Calu3 (cell line): ENCODE measurements at regions not wholly inside any gene's neighbourhood (a gene's known extent, or its start where the extent isn't known, plus 50 kb on each side); places are given as distances from the start of the nearest gene placed in this dataset.

Experiments
- BruUV-seq: library from RNA; stranded (reverse); fragments of 400-500 nt; replicated peaks from 2 replicates; lab custom pipeline; 2021; lab: Mats Ljungman, UMichigan
- CTCF ChIA-PET: fragments of 300-600 bp; sonication (Branson Sonifier 250); formaldehyde crosslinking; loops from one replicate; lab custom pipeline; 2022; ENCODE audit warnings: antibody characterized with exemption; lab: Charles Lee
- DNase-seq: peaks from one replicate; pipeline ENCODE4 v3.0.0; 2022
- H3K27ac Mint-ChIP-seq: one replicate; pipeline ENCODE4 v1.8.0; 2022; ENCODE audit warnings: mixed read lengths; ENCODE audit not compliant: unreplicated experiment
- H3K27me3 Mint-ChIP-seq: one replicate; pipeline ENCODE4 v1.8.0; 2022; ENCODE audit warnings: mixed read lengths; ENCODE audit not compliant: unreplicated experiment
- H3K36me3 Mint-ChIP-seq: one replicate; pipeline ENCODE4 v1.8.0; 2022; ENCODE audit warnings: mild to moderate bottlenecking, moderate library complexity, mixed read lengths; ENCODE audit not compliant: insufficient read depth, unreplicated experiment
- H3K4me1 Mint-ChIP-seq: one replicate; pipeline ENCODE4 v1.8.0; 2022; ENCODE audit warnings: mild to moderate bottlenecking, low read depth, mixed read lengths; ENCODE audit not compliant: unreplicated experiment
- H3K4me3 Mint-ChIP-seq: one replicate; pipeline ENCODE4 v1.8.0; 2022; ENCODE audit warnings: mild to moderate bottlenecking, low read depth, moderate library complexity, mixed read lengths; ENCODE audit not compliant: unreplicated experiment
- H3K9me3 Mint-ChIP-seq: one replicate; pipeline ENCODE4 v1.8.0; 2022; ENCODE audit warnings: low read depth, mixed read lengths; ENCODE audit not compliant: unreplicated experiment
- CTCF ChIP-seq: fragments of 200-600 bp; IDR thresholded peaks from one replicate; pipeline ENCODE4 v1.8.0; 2022; ENCODE audit warnings: antibody characterized with exemption; ENCODE audit not compliant: unreplicated experiment
- intact Hi-C: fragments of 100-400 bp; cut with micrococcal nuclease; formaldehyde crosslinking; loops from one replicate; pipeline ENCODE4 v1.10.0; 2022; ENCODE audit not compliant: unreplicated experiment

GRCh38 chr16:86431540-86431939 lies 78.8 kb upstream of the FOXF1 start:
- CTCF ChIA-PET = no interaction called here
- no peak for TF ChIP-seq CTCF
- H3K27me3 Mint-ChIP-seq = peaks cover 90% of the 10 kb centered on the region
- no peak for DNase-seq
- H3K27ac Mint-ChIP-seq = no peak overlapping the region
- H3K4me3 Mint-ChIP-seq = no peak overlapping the region
- H3K36me3 Mint-ChIP-seq = no peaks in the 10 kb centered on the region
- no peaks in the 10 kb centered on the region for H3K4me1 Mint-ChIP-seq
- no peaks in the 10 kb centered on the region for H3K9me3 Mint-ChIP-seq
- no TSS peak for BruUV-seq
- intact Hi-C loops = no loop called here

GRCh38 chr16:86432048-86432447 lies 78.3 kb upstream of the FOXF1 start:
- no peak for TF ChIP-seq CTCF
- Mint-ChIP-seq H3K4me3 (no peak overlapping the region), H3K4me1 (no peaks in the 10 kb centered on the region), H3K27ac (no peak overlapping the region), H3K27me3 (peaks cover 90% of the 10 kb centered on the region), H3K9me3 (no peaks in the 10 kb centered on the region), H3K36me3 (no peaks in the 10 kb centered on the region)
- no peak for DNase-seq
- intact Hi-C loops = no loop called here
- CTCF ChIA-PET = interaction anchor here (0.5 kb wide), 1 partner anchor 522 kb away, joined by 3 read pairs; no protein-coding TSS in a partner anchor
- BruUV-seq = no TSS peak

GRCh38 chr16:86432691-86433090 lies 77.6 kb upstream of the FOXF1 start:
- TF ChIP-seq CTCF = no peak
- no peak for DNase-seq
- Mint-ChIP-seq H3K27me3 (peaks cover 90% of the 10 kb centered on the region), H3K4me1 (no peaks in the 10 kb centered on the region), H3K27ac (no peak overlapping the region), H3K9me3 (no peaks in the 10 kb centered on the region), H3K36me3 (no peaks in the 10 kb centered on the region), H3K4me3 (no peak overlapping the region)
- CTCF ChIA-PET = interaction anchor here (0.5 kb wide), 1 partner anchor 521 kb away, joined by 3 read pairs; no protein-coding TSS in a partner anchor
- BruUV-seq = no TSS peak
- intact Hi-C loops = no loop called here

GRCh38 chr16:86436466-86437185 lies 73.7 kb upstream of the FOXF1 start:
- H3K27ac Mint-ChIP-seq = no peak overlapping the region
- no peaks in the 10 kb centered on the region for H3K9me3 Mint-ChIP-seq
- intact Hi-C loops = no loop called here
- H3K4me3 Mint-ChIP-seq = no peak overlapping the region
- no peak for TF ChIP-seq CTCF
- peaks cover 84% of the 10 kb centered on the region for H3K27me3 Mint-ChIP-seq
- no peak for DNase-seq
- no peaks in the 10 kb centered on the region for H3K36me3 Mint-ChIP-seq
- CTCF ChIA-PET = interaction anchor here (0.7 to 1.2 kb wide), 3 partner anchors 9 to 81 kb away, joined by 3 to 4 read pairs (median 4); no protein-coding TSS in a partner anchor
- no TSS peak for BruUV-seq
- no peaks in the 10 kb centered on the region for H3K4me1 Mint-ChIP-seq
